ENCODE measurements at regions not wholly inside any gene's neighbourhood (a gene's known extent, or its start where the extent isn't known, plus 50 kb on each side); places are given as distances from the start of the nearest gene placed in this dataset.
"Not testable (repeated sequence)": the region's sequence is repeated elsewhere in the genome, so short reads cannot be mapped to it uniquely, and the experiment has no call there.

- no peak overlapping the region for H3K9ac ChIP-seq (ENCODE audit: low read length)
- H3K4me1 ChIP-seq (ENCODE audit: control insufficient read depth, insufficient read depth, low read length): no peaks in the 10 kb centered on the region
- H3K27me3 ChIP-seq (ENCODE audit: control insufficient read depth, insufficient read depth, low read length): no peaks in the 10 kb centered on the region
- no peaks in the 10 kb centered on the region for H3K9me3 ChIP-seq (ENCODE audit: control insufficient read depth, low read length)
- H3K36me3 ChIP-seq (ENCODE audit: control insufficient read depth, insufficient read depth, low read length): no peaks in the 10 kb centered on the region
- H3K4me3 ChIP-seq (ENCODE audit: low read length): no peak overlapping the region
Observed at GRCh38 chr13:99677116-99677951, 176.1 kb downstream of the TM9SF2 start.

- H3K36me3 ChIP-seq (ENCODE audit: control insufficient read depth, insufficient read depth, low read length): no peaks in the 10 kb centered on the region
- no peak overlapping the region for H3K4me3 ChIP-seq (ENCODE audit: low read length)
- no peak overlapping the region for H3K9ac ChIP-seq (ENCODE audit: low read length)
- H3K27me3 ChIP-seq (ENCODE audit: control insufficient read depth, insufficient read depth, low read length): no peaks in the 10 kb centered on the region
- no peaks in the 10 kb centered on the region for H3K4me1 ChIP-seq (ENCODE audit: control insufficient read depth, insufficient read depth, low read length)
- no peaks in the 10 kb centered on the region for H3K9me3 ChIP-seq (ENCODE audit: control insufficient read depth, low read length)
Observed at GRCh38 chr13:99671746-99672145, 170.5 kb downstream of the TM9SF2 start.

GRCh38 chr13:99669096-99669495, 167.8 kb downstream of the TM9SF2 start:
- H3K4me1 ChIP-seq (ENCODE audit: control insufficient read depth, insufficient read depth, low read length); H3K27me3 ChIP-seq (ENCODE audit: control insufficient read depth, insufficient read depth, low read length); H3K9me3 ChIP-seq (ENCODE audit: control insufficient read depth, low read length); H3K36me3 ChIP-seq (ENCODE audit: control insufficient read depth, insufficient read depth, low read length); H3K9ac ChIP-seq (ENCODE audit: low read length); H3K4me3 ChIP-seq (ENCODE audit: low read length): not testable (repeated sequence)

- Histone ChIP-seq H3K9me3 (ENCODE audit: control insufficient read depth, low read length) (no peaks in the 10 kb centered on the region), H3K4me3 (ENCODE audit: low read length) (no peak overlapping the region), H3K36me3 (ENCODE audit: control insufficient read depth, insufficient read depth, low read length) (no peaks in the 10 kb centered on the region), H3K27me3 (ENCODE audit: control insufficient read depth, insufficient read depth, low read length) (no peaks in the 10 kb centered on the region), H3K9ac (ENCODE audit: low read length) (no peak overlapping the region), H3K4me1 (ENCODE audit: control insufficient read depth, insufficient read depth, low read length) (no peaks in the 10 kb centered on the region)
Observed at GRCh38 chr13:99666146-99666805, 165.0 kb downstream of the TM9SF2 start.

- no peak overlapping the region for H3K9ac ChIP-seq (ENCODE audit: low read length)
- no peaks in the 10 kb centered on the region for H3K9me3 ChIP-seq (ENCODE audit: control insufficient read depth, low read length)
- H3K27me3 ChIP-seq (ENCODE audit: control insufficient read depth, insufficient read depth, low read length): no peaks in the 10 kb centered on the region
- no peak overlapping the region for H3K4me3 ChIP-seq (ENCODE audit: low read length)
- no peaks in the 10 kb centered on the region for H3K4me1 ChIP-seq (ENCODE audit: control insufficient read depth, insufficient read depth, low read length)
- H3K36me3 ChIP-seq (ENCODE audit: control insufficient read depth, insufficient read depth, low read length): no peaks in the 10 kb centered on the region
Observed at GRCh38 chr13:99665711-99666110, 164.4 kb downstream of the TM9SF2 start.

- no peaks in the 10 kb centered on the region for H3K4me1 ChIP-seq (ENCODE audit: control insufficient read depth, insufficient read depth, low read length)
- H3K9ac ChIP-seq (ENCODE audit: low read length): no peak overlapping the region
- H3K27me3 ChIP-seq (ENCODE audit: control insufficient read depth, insufficient read depth, low read length): no peaks in the 10 kb centered on the region
- H3K4me3 ChIP-seq (ENCODE audit: low read length): no peak overlapping the region
- H3K9me3 ChIP-seq (ENCODE audit: control insufficient read depth, low read length): no peaks in the 10 kb centered on the region
- H3K36me3 ChIP-seq (ENCODE audit: control insufficient read depth, insufficient read depth, low read length): no peaks in the 10 kb centered on the region
Observed at GRCh38 chr13:99663908-99664307, 162.6 kb downstream of the TM9SF2 start.

- Histone ChIP-seq H3K4me1 (ENCODE audit: control insufficient read depth, insufficient read depth, low read length) (no peaks in the 10 kb centered on the region), H3K36me3 (ENCODE audit: control insufficient read depth, insufficient read depth, low read length) (no peaks in the 10 kb centered on the region), H3K9ac (ENCODE audit: low read length) (no peak overlapping the region), H3K27me3 (ENCODE audit: control insufficient read depth, insufficient read depth, low read length) (no peaks in the 10 kb centered on the region), H3K9me3 (ENCODE audit: control insufficient read depth, low read length) (no peaks in the 10 kb centered on the region), H3K4me3 (ENCODE audit: low read length) (no peak overlapping the region)
Observed at GRCh38 chr13:99663185-99663825, 162.0 kb downstream of the TM9SF2 start.

GRCh38 chr13:99662678-99663077, 161.4 kb downstream of the TM9SF2 start:
- Histone ChIP-seq H3K4me3 (ENCODE audit: low read length) (no peak overlapping the region), H3K9ac (ENCODE audit: low read length) (no peak overlapping the region), H3K4me1 (ENCODE audit: control insufficient read depth, insufficient read depth, low read length) (peaks cover 1% of the 10 kb centered on the region), H3K36me3 (ENCODE audit: control insufficient read depth, insufficient read depth, low read length) (no peaks in the 10 kb centered on the region), H3K27me3 (ENCODE audit: control insufficient read depth, insufficient read depth, low read length) (no peaks in the 10 kb centered on the region), H3K9me3 (ENCODE audit: control insufficient read depth, low read length) (no peaks in the 10 kb centered on the region)

- Histone ChIP-seq H3K4me1 (ENCODE audit: control insufficient read depth, insufficient read depth, low read length) (peaks cover 3% of the 10 kb centered on the region), H3K4me3 (ENCODE audit: low read length) (no peak overlapping the region), H3K9ac (ENCODE audit: low read length) (no peak overlapping the region), H3K9me3 (ENCODE audit: control insufficient read depth, low read length) (no peaks in the 10 kb centered on the region), H3K36me3 (ENCODE audit: control insufficient read depth, insufficient read depth, low read length) (no peaks in the 10 kb centered on the region), H3K27me3 (ENCODE audit: control insufficient read depth, insufficient read depth, low read length) (no peaks in the 10 kb centered on the region)
Observed at GRCh38 chr13:99661791-99662190, 160.5 kb downstream of the TM9SF2 start.

- H3K4me3 ChIP-seq (ENCODE audit: low read length): no peak overlapping the region
- no peaks in the 10 kb centered on the region for H3K27me3 ChIP-seq (ENCODE audit: control insufficient read depth, insufficient read depth, low read length)
- no peaks in the 10 kb centered on the region for H3K9me3 ChIP-seq (ENCODE audit: control insufficient read depth, low read length)
- no peak overlapping the region for H3K9ac ChIP-seq (ENCODE audit: low read length)
- H3K4me1 ChIP-seq (ENCODE audit: control insufficient read depth, insufficient read depth, low read length): peaks cover 7% of the 10 kb centered on the region
- H3K36me3 ChIP-seq (ENCODE audit: control insufficient read depth, insufficient read depth, low read length): no peaks in the 10 kb centered on the region
Observed at GRCh38 chr13:99659866-99660554, 158.7 kb downstream of the TM9SF2 start.

GRCh38 chr13:99659226-99659625, 158.0 kb downstream of the TM9SF2 start:
- Histone ChIP-seq H3K9me3 (ENCODE audit: control insufficient read depth, low read length) (no peaks in the 10 kb centered on the region), H3K27me3 (ENCODE audit: control insufficient read depth, insufficient read depth, low read length) (no peaks in the 10 kb centered on the region), H3K4me3 (ENCODE audit: low read length) (no peak overlapping the region), H3K36me3 (ENCODE audit: control insufficient read depth, insufficient read depth, low read length) (no peaks in the 10 kb centered on the region), H3K4me1 (ENCODE audit: control insufficient read depth, insufficient read depth, low read length) (peaks cover 7% of the 10 kb centered on the region), H3K9ac (ENCODE audit: low read length) (no peak overlapping the region)

Measured in mucosa of stomach (tissue), 1 donor.